DOHH2 (cell line): ENCODE measurements at regions not wholly inside any gene's neighbourhood (a gene's known extent, or its start where the extent isn't known, plus 50 kb on each side); places are given as distances from the start of the nearest gene placed in this dataset.

Experiments used
- EZH2phosphoT487 ChIP-seq: fragments of 200-600 bp; sonication (generic); IDR thresholded peaks from 2 replicates; pipeline ENCODE4 v1.6.1; 2017; ENCODE audit warnings: borderline replicate concordance, mild to moderate bottlenecking, antibody characterized with exemption, low read length, moderate library complexity, mixed read lengths
- TF ChIP-seq, protein P1 (sequence below): fragments of 200-600 bp; sonication (generic); IDR thresholded peaks from one replicate; pipeline ENCODE4 v1.5.1; 2014; ENCODE audit warnings: antibody characterized with exemption, mild to moderate bottlenecking, low read depth, low read length; ENCODE audit not compliant: poor library complexity, severe bottlenecking

DNA sequence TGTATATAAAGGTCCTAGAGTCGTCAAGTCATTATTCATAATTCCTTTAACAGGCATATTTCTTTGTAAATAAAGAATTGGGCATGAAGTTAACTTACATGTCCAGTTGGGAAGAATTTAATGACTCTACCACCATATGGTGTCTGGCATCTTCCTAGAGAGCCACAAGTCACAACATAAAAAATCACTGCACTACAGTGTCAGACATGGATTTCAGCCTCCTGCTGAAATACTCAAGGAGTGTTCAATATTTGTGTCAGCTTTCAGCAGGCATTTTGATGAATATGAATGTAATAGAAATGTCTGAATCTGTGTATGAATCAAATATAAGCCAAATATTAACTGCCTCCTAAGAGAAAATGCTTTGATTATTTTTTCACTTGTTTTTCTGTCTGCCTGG is 91.9 kb upstream of the TMPRSS15 start:
- TF ChIP-seq, protein P1, sequence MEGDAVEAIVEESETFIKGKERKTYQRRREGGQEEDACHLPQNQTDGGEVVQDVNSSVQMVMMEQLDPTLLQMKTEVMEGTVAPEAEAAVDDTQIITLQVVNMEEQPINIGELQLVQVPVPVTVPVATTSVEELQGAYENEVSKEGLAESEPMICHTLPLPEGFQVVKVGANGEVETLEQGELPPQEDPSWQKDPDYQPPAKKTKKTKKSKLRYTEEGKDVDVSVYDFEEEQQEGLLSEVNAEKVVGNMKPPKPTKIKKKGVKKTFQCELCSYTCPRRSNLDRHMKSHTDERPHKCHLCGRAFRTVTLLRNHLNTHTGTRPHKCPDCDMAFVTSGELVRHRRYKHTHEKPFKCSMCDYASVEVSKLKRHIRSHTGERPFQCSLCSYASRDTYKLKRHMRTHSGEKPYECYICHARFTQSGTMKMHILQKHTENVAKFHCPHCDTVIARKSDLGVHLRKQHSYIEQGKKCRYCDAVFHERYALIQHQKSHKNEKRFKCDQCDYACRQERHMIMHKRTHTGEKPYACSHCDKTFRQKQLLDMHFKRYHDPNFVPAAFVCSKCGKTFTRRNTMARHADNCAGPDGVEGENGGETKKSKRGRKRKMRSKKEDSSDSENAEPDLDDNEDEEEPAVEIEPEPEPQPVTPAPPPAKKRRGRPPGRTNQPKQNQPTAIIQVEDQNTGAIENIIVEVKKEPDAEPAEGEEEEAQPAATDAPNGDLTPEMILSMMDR = no peak
- no peak for TF ChIP-seq EZH2phosphoT487
